ENCODE measurements at regions not wholly inside any gene's neighbourhood (a gene's known extent, or its start where the extent isn't known, plus 50 kb on each side); places are given as distances from the start of the nearest gene placed in this dataset. TPM values are rescaled to one million over a fixed set of nuclear protein-coding genes. Genes with fewer than 3 reads are reported as not detected.

DNA sequence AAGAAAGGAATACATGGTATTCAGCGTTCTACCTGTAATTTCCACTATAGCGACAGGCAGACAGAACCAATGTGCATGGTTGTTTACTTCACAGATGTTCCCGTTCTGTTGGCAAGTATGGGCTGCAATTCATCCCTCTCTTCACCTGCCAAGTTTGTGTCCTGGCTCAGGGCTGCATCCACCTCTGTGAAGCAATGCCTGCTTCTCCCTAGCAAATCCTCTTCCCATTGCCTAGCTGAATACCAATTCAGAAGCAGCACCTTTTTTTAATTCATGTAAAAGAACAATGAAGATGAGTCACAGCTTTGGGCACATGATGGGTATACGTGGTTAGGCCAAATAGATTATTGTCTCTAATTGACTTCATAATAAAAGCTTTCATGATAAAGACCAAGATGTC, 54.7 kb upstream of the LRATD1 start:
- Histone ChIP-seq H3K4me1 (no peaks in the 10 kb centered on the region), H3K27ac (no peak overlapping the region), H3K9me3 (no peaks in the 10 kb centered on the region), H3K4me3 (no peak overlapping the region), H3K27me3 (no peaks in the 10 kb centered on the region), H3K36me3 (no peaks in the 10 kb centered on the region)
- TF ChIP-seq POLR2A (IDR thresholded peaks at IDR 0.05) (no peak), CTCF (IDR thresholded peaks at IDR 0.05) (no peak), EP300 (IDR thresholded peaks at IDR 0.05) (no peak)
- no peak for DNase-seq (ENCODE audit: low spot score in 2 of 2)
- 72 to 76% methylated on average over 4 of the region's 4 CpGs for WGBS, 2 donors

Small RNA genes in the stretch of these regions (small RNA-seq; reads per million reads assigned to genes)
- not detected for gene RF00017
- gene RNU6-1288P: not detected

All from tibial nerve (tissue), 4 donors.